GM10248 (cell line): ENCODE measurements at regions not wholly inside any gene's neighbourhood (a gene's known extent, or its start where the extent isn't known, plus 50 kb on each side); places are given as distances from the start of the nearest gene placed in this dataset.
A peak's percentile ranks its signal among the peaks of the same experiment; 100 is the strongest.

Source experiments
- CTCF ChIA-PET: fragments of 300-600 bp; sonication (Branson Sonifier 250); formaldehyde crosslinking; extraction: SDS; loops from one replicate; lab custom pipeline; 2021; ENCODE audit warnings: antibody characterized with exemption; lab: Yijun Ruan, JAX
- POLR2A ChIA-PET: fragments of 350-650 bp; sonication (Branson Sonifier 250); formaldehyde crosslinking; extraction: SDS; loops from one replicate; lab custom pipeline; 2020; ENCODE audit warnings: antibody characterized with exemption; lab: Yijun Ruan, JAX
- DNase-seq: peaks from one replicate; pipeline ENCODE4 v3.0.0; 2012; ENCODE audit errors: extremely low spot score
- CTCF ChIP-seq: IDR thresholded peaks from 2 replicates; pipeline ENCODE4 v1.5.1; 2012; ENCODE audit warnings: mild to moderate bottlenecking, low read depth; ENCODE audit errors: extremely low read depth, missing control alignments, control extremely low read depth

GRCh38 chr11:70640408-70640807, 242.1 kb downstream of the CTTN start:
- ChIA-PET POLR2A (interaction anchor here (0.5 kb wide), 1 partner anchor 214 kb away, joined by 3 read pairs; no protein-coding TSS in a partner anchor), CTCF (no interaction called here)
- no peak for TF ChIP-seq CTCF

GRCh38 chr11:70641369-70641768, 243.0 kb downstream of the CTTN start:
- no peak for DNase-seq
- TF ChIP-seq CTCF, result no peak
- POLR2A ChIA-PET, result no interaction called here
- CTCF ChIA-PET, result no interaction called here

More at GRCh38 chr11:70640408-70640807, 242.1 kb downstream of the CTTN start:
- no peak for DNase-seq

- no peak for DNase-seq
- ChIA-PET CTCF (no interaction called here), POLR2A (no interaction called here)
- no peak for TF ChIP-seq CTCF
Measured at GRCh38 chr11:70642266-70642665, 243.9 kb downstream of the CTTN start.

GRCh38 chr11:70643642-70644041, 245.3 kb downstream of the CTTN start:
- CTCF ChIA-PET, result no interaction called here

GRCh38 chr11:70644343-70645060, 246.2 kb downstream of the CTTN start:
- ChIA-PET POLR2A (no interaction called here), CTCF (no interaction called here)
- no peak for DNase-seq
- no peak for TF ChIP-seq CTCF

More at GRCh38 chr11:70643642-70644041, 245.3 kb downstream of the CTTN start:
- POLR2A ChIA-PET, result no interaction called here
- no peak for TF ChIP-seq CTCF
- peak; percentile 38 for DNase-seq

GRCh38 chr11:70645537-70645936, 247.2 kb downstream of the CTTN start:
- POLR2A ChIA-PET, result no interaction called here
- CTCF ChIA-PET, result no interaction called here
- DNase-seq, result no peak
- TF ChIP-seq CTCF, result no peak
